OCI-LY1 (cell line): ENCODE measurements at regions not wholly inside any gene's neighbourhood (a gene's known extent, or its start where the extent isn't known, plus 50 kb on each side); places are given as distances from the start of the nearest gene placed in this dataset.

Experiments
- CTCF ChIP-seq: fragments of 200-600 bp; sonication (generic), shearing (Covaris generic); IDR thresholded peaks from 2 replicates; pipeline ENCODE4 v1.5.1; 2017; ENCODE audit warnings: mild to moderate bottlenecking, antibody characterized with exemption, low read length, moderate library complexity, mixed read lengths
- EZH2 ChIP-seq: fragments of 200-600 bp; sonication (generic), shearing (Covaris generic); IDR thresholded peaks from 2 replicates; pipeline ENCODE4 v1.8.0; 2017; ENCODE audit warnings: borderline replicate concordance, mixed run types, mild to moderate bottlenecking, antibody characterized with exemption, low read length, moderate library complexity, mixed read lengths

- TF ChIP-seq CTCF (no peak), EZH2 (no peak)
Measured at GRCh38 chr2:8344144-8345097, 337.4 kb upstream of the ID2 start.
